NCI-H146 treated with DMSO at 0.1 percent for 48 hours (cell line): ENCODE measurements at regions not wholly inside any gene's neighbourhood (a gene's known extent, or its start where the extent isn't known, plus 50 kb on each side); places are given as distances from the start of the nearest gene placed in this dataset.

ENCODE experiments used
- DNase-seq: peaks from one replicate; lab custom pipeline; 2025; ENCODE audit not compliant: unreplicated experiment; lab: John Stamatoyannopoulos, UW

GRCh38 chr10:131660427-131660826, 240.4 kb upstream of the PPP2R2D start:
- no peak for DNase-seq

- no peak for DNase-seq
Measured at GRCh38 chr10:131662851-131663250, 238.0 kb upstream of the PPP2R2D start.

- no peak for DNase-seq
Measured at GRCh38 chr10:131663351-131663750, 237.5 kb upstream of the PPP2R2D start.

GRCh38 chr10:131666091-131666490, 234.7 kb upstream of the PPP2R2D start:
- DNase-seq: no peak

- DNase-seq: no peak
Measured at GRCh38 chr10:131667047-131667446, 233.8 kb upstream of the PPP2R2D start.

GRCh38 chr10:131667561-131667960, 233.2 kb upstream of the PPP2R2D start:
- no peak for DNase-seq

GRCh38 chr10:131668903-131669302, 231.9 kb upstream of the PPP2R2D start:
- no peak for DNase-seq

GRCh38 chr10:131669838-131670237, 231.0 kb upstream of the PPP2R2D start:
- no peak for DNase-seq

- DNase-seq: no peak
Measured at GRCh38 chr10:131670341-131670740, 230.5 kb upstream of the PPP2R2D start.

GRCh38 chr10:131673396-131673795, 227.4 kb upstream of the PPP2R2D start:
- no peak for DNase-seq

GRCh38 chr10:131674130-131674529, 226.7 kb upstream of the PPP2R2D start:
- DNase-seq: no peak

- DNase-seq: no peak
Measured at GRCh38 chr10:131675104-131675503, 225.7 kb upstream of the PPP2R2D start.

GRCh38 chr10:131676046-131676799, 224.6 kb upstream of the PPP2R2D start:
- no peak for DNase-seq

GRCh38 chr10:131676800-131677421, 223.9 kb upstream of the PPP2R2D start:
- no peak for DNase-seq

- DNase-seq: no peak
Measured at GRCh38 chr10:131677671-131678070, 223.1 kb upstream of the PPP2R2D start.

- no peak for DNase-seq
Measured at GRCh38 chr10:131678171-131678570, 222.6 kb upstream of the PPP2R2D start.

- no peak for DNase-seq
Measured at GRCh38 chr10:131678613-131679012, 222.2 kb upstream of the PPP2R2D start.

GRCh38 chr10:131679926-131680325, 220.9 kb upstream of the PPP2R2D start:
- no peak for DNase-seq

- no peak for DNase-seq
Measured at GRCh38 chr10:131681122-131681521, 219.7 kb upstream of the PPP2R2D start.

GRCh38 chr10:131681656-131682055, 219.2 kb upstream of the PPP2R2D start:
- DNase-seq: no peak

GRCh38 chr10:131682271-131682962, 218.4 kb upstream of the PPP2R2D start:
- no peak for DNase-seq

GRCh38 chr10:131683281-131683861, 217.4 kb upstream of the PPP2R2D start:
- no peak for DNase-seq
